ENCODE measurements at regions not wholly inside any gene's neighbourhood (a gene's known extent, or its start where the extent isn't known, plus 50 kb on each side); places are given as distances from the start of the nearest gene placed in this dataset.

- no peak for TF ChIP-seq ESRRA (IDR thresholded peaks at IDR 0.05; ENCODE audit: borderline replicate concordance, low read length)
- TF ChIP-seq POLR2A (IDR thresholded peaks at IDR 0.05; ENCODE audit: low read length): no peak
These were observed 889.5 kb downstream of the JRKL start (continued) for GRCh38 chr11:97279341-97279740.

GRCh38 chr11:97280347-97280746, 890.5 kb downstream of the JRKL start:
- Histone ChIP-seq H3K27ac (no peak overlapping the region), H3K4me2 (no peak overlapping the region), H3K4me3 (no peak overlapping the region), H3K4me1 (no peaks in the 10 kb centered on the region), H3K9me3 (no peaks in the 10 kb centered on the region)
- no peak for DNase-seq (ENCODE audit: low read depth in 1 of 2, low spot score in 1 of 2)
- WGBS (ENCODE audit: missing lambda C conversion rate): 0% methylated on average over 2 of the region's 2 CpGs
- ChIA-PET POLR2A (no interaction called here), CTCF (no interaction called here)
- no peak for ATAC-seq
- TF ChIP-seq CTCF (IDR thresholded peaks at IDR 0.05) (no peak), NPAS2 (CRISPR knock-in tag; IDR thresholded peaks at IDR 0.05; ENCODE audit: borderline replicate concordance) (no peak), MAX (IDR thresholded peaks at IDR 0.05) (no peak), RARB (CRISPR knock-in tag; IDR thresholded peaks at IDR 0.05) (no peak), NFE2L2 (conservative IDR thresholded peaks at IDR 0.05; ENCODE audit: low read length) (no peak), JUN (IDR thresholded peaks at IDR 0.05) (no peak)
- no peak for FAIRE-seq

GRCh38 chr11:97289823-97290222, 900.0 kb downstream of the JRKL start:
- DNase-seq (ENCODE audit: low read depth in 1 of 2, low spot score in 1 of 2) (no peak), FAIRE-seq (no peak), ATAC-seq (no peak)
- 6% methylated on average over 2 of the region's 2 CpGs for WGBS (ENCODE audit: missing lambda C conversion rate)
- ChIA-PET CTCF (no interaction called here), POLR2A (no interaction called here)
- TF ChIP-seq BHLHE40 (IDR thresholded peaks at IDR 0.05; ENCODE audit: low read depth, low read length): no peak
- TF ChIP-seq RARB (CRISPR knock-in tag; IDR thresholded peaks at IDR 0.05): no peak
- no peak for TF ChIP-seq MAFK (IDR thresholded peaks at IDR 0.05; ENCODE audit: partially characterized antibody)
- TF ChIP-seq TFCP2L1 (CRISPR knock-in tag; IDR thresholded peaks at IDR 0.05): no peak
- TF ChIP-seq ZFP36 (IDR thresholded peaks at IDR 0.05; ENCODE audit: borderline replicate concordance, partially characterized antibody): no peak
- no peak for TF ChIP-seq ATOH8 (CRISPR knock-in tag; IDR thresholded peaks at IDR 0.05; ENCODE audit: low read depth)
- Histone ChIP-seq H3K4me3 (no peak overlapping the region), H3K27ac (no peak overlapping the region), H3K4me2 (no peak overlapping the region), H3K4me1 (no peaks in the 10 kb centered on the region), H3K9me3 (no peaks in the 10 kb centered on the region)

GRCh38 chr11:97290464-97291041, 900.7 kb downstream of the JRKL start:
- Histone ChIP-seq H3K4me1 (no peaks in the 10 kb centered on the region), H3K27ac (no peak overlapping the region), H3K9me3 (no peaks in the 10 kb centered on the region), H3K4me2 (no peak overlapping the region), H3K4me3 (no peak overlapping the region)
- POLR2A ChIA-PET: no interaction called here
- FAIRE-seq (no peak), ATAC-seq (no peak), DNase-seq (ENCODE audit: low read depth in 1 of 2, low spot score in 1 of 2) (no peak)
- CTCF ChIA-PET: no interaction called here
- 0% methylated on average over 3 of the region's 3 CpGs for WGBS (ENCODE audit: missing lambda C conversion rate)
- TF ChIP-seq MAZ (IDR thresholded peaks at IDR 0.05; ENCODE audit: borderline replicate concordance, low read depth, low read length) (no peak), JUN (IDR thresholded peaks at IDR 0.05) (no peak), SREBF2 (IDR thresholded peaks at IDR 0.05) (no peak), KDM5A (IDR thresholded peaks at IDR 0.05) (no peak), POLR2AphosphoS2 (conservative IDR thresholded peaks at IDR 0.05; ENCODE audit: low read length) (no peak), PHF8 (IDR thresholded peaks at IDR 0.05; ENCODE audit: borderline replicate concordance, low read depth) (no peak), FOSB (CRISPR knock-in tag; IDR thresholded peaks at IDR 0.05) (no peak), RNF2 (IDR thresholded peaks at IDR 0.05; ENCODE audit: borderline replicate concordance, low read depth) (no peak), FOXS1 (CRISPR knock-in tag; IDR thresholded peaks at IDR 0.05) (no peak), CHD4 (IDR thresholded peaks at IDR 0.05; ENCODE audit: borderline replicate concordance) (no peak), REST (IDR thresholded peaks at IDR 0.05) (no peak), EHMT2 (IDR thresholded peaks at IDR 0.05; ENCODE audit: low read depth) (no peak), E2F6 (IDR thresholded peaks at IDR 0.05; ENCODE audit: borderline replicate concordance, low read depth) (no peak), RFX5 (IDR thresholded peaks at IDR 0.05) (no peak)

All from A549 (cell line).